GM21576 (cell line): ENCODE measurements at regions not wholly inside any gene's neighbourhood (a gene's known extent, or its start where the extent isn't known, plus 50 kb on each side); places are given as distances from the start of the nearest gene placed in this dataset.

Experiments used
- ATAC-seq: cut with Tn5 transposase; IDR thresholded peaks from one replicate; pipeline ENCODE4 v1.9.1; 2021; ENCODE audit warnings: mild to moderate bottlenecking, moderate library complexity; ENCODE audit not compliant: unreplicated experiment

- ATAC-seq: no peak
These were observed 1151.0 kb upstream of the PHF14 start for GRCh38 chr7:9822458-9823290.

GRCh38 chr7:9835199-9835598, 1138.5 kb upstream of the PHF14 start:
- ATAC-seq: no peak

- ATAC-seq: no peak
These were observed 1137.0 kb upstream of the PHF14 start for GRCh38 chr7:9836671-9837070.

GRCh38 chr7:9842301-9842700, 1131.4 kb upstream of the PHF14 start:
- no peak for ATAC-seq

- ATAC-seq: no peak
These were observed 1126.8 kb upstream of the PHF14 start for GRCh38 chr7:9846902-9847301.

- no peak for ATAC-seq
These were observed 1119.1 kb upstream of the PHF14 start for GRCh38 chr7:9854605-9855004.

GRCh38 chr7:9856668-9857067, 1117.0 kb upstream of the PHF14 start:
- ATAC-seq: no peak

- no peak for ATAC-seq
These were observed 1110.1 kb upstream of the PHF14 start for GRCh38 chr7:9863545-9863944.

- ATAC-seq: no peak
These were observed 1104.5 kb upstream of the PHF14 start for GRCh38 chr7:9869151-9869550.

GRCh38 chr7:9869566-9869965, 1104.1 kb upstream of the PHF14 start:
- ATAC-seq: no peak

- no peak for ATAC-seq
These were observed 1103.0 kb upstream of the PHF14 start for GRCh38 chr7:9870674-9871073.

GRCh38 chr7:9874182-9874581, 1099.5 kb upstream of the PHF14 start:
- no peak for ATAC-seq

- no peak for ATAC-seq
These were observed 1097.6 kb upstream of the PHF14 start for GRCh38 chr7:9876053-9876452.

GRCh38 chr7:9889554-9889953, 1084.1 kb upstream of the PHF14 start:
- ATAC-seq: no peak

- no peak for ATAC-seq
These were observed 1083.6 kb upstream of the PHF14 start for GRCh38 chr7:9890092-9890491.

- no peak for ATAC-seq
These were observed 1082.6 kb upstream of the PHF14 start for GRCh38 chr7:9891056-9891455.

- ATAC-seq: no peak
These were observed 1073.3 kb upstream of the PHF14 start for GRCh38 chr7:9900339-9900738.

GRCh38 chr7:9921326-9921725, 1052.3 kb upstream of the PHF14 start:
- no peak for ATAC-seq

GRCh38 chr7:9937944-9938631, 1035.6 kb upstream of the PHF14 start:
- no peak for ATAC-seq

GRCh38 chr7:9939176-9939575, 1034.5 kb upstream of the PHF14 start:
- ATAC-seq: no peak

GRCh38 chr7:9945131-9945530, 1028.5 kb upstream of the PHF14 start:
- ATAC-seq: no peak

GRCh38 chr7:9945857-9946256, 1027.8 kb upstream of the PHF14 start:
- no peak for ATAC-seq
